ENCODE measurements at regions not wholly inside any gene's neighbourhood (a gene's known extent, or its start where the extent isn't known, plus 50 kb on each side); places are given as distances from the start of the nearest gene placed in this dataset.

DNA sequence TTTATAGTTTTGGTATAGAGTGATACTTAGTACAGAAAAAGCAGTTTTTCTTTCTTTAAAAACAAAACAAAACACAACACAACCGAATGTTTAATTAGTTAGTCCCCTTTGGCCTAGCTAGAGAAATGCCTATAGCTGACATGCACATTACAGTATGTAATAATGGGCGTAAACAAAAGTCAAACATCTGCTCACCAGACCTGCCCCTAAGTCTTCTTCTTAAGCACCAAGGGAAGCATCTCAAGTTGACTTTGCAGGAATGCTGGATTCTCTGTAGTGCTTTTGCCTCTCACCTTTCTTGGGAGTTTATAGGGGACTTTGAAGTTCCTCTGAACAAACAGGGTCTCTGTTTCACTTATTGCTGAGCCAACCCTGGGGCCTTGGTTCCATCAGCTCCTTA is 143.7 kb downstream of the TM2D1 start:
- no peak for TF ChIP-seq EZH2 (IDR thresholded peaks at IDR 0.05; ENCODE audit: borderline replicate concordance, low read length)
- TF ChIP-seq, protein P1, sequence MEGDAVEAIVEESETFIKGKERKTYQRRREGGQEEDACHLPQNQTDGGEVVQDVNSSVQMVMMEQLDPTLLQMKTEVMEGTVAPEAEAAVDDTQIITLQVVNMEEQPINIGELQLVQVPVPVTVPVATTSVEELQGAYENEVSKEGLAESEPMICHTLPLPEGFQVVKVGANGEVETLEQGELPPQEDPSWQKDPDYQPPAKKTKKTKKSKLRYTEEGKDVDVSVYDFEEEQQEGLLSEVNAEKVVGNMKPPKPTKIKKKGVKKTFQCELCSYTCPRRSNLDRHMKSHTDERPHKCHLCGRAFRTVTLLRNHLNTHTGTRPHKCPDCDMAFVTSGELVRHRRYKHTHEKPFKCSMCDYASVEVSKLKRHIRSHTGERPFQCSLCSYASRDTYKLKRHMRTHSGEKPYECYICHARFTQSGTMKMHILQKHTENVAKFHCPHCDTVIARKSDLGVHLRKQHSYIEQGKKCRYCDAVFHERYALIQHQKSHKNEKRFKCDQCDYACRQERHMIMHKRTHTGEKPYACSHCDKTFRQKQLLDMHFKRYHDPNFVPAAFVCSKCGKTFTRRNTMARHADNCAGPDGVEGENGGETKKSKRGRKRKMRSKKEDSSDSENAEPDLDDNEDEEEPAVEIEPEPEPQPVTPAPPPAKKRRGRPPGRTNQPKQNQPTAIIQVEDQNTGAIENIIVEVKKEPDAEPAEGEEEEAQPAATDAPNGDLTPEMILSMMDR (IDR thresholded peaks at IDR 0.05; ENCODE audit: low read length), result no peak

All from OCI-LY1 (cell line).